ENCODE measurements at regions not wholly inside any gene's neighbourhood (a gene's known extent, or its start where the extent isn't known, plus 50 kb on each side); places are given as distances from the start of the nearest gene placed in this dataset.

DNA sequence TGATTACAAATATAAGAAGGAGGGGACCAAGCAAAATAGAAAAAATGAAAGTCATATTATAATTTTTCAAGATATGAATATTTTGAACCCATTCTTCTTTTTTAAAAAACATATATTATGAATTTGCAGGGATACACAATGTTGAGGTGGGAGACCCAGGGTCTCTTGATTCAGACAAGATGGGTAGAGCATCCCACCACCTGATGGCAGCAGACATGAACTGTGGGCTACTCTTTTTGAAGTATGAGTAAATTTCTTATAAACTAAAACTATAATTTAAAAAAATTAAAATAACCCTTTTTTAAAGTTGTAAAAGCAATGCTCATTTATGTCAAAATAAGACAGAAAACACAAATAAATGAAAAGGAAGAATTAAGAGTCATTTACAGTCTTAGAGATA lies 202.7 kb upstream of the PRICKLE1 start:
- no peak for DNase-seq (ENCODE audit: low read depth)

DNA sequence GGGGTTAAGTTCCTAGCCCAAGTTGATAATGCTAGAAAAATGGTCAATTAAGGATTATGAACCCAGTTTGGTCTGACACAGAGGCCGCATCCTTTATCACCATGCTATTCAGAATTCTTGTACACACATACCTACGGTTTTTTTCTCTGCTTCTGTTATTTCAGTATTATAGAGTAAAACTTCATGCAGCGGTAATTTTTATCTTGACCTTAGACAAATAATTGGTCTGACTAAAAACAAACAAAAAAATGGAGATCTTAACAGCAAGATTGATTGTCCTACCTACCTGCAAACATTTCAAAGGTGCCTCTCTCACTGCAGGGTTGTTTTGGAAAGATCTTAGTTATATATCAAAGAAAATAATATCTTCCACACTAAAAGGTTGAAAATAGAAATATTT lies 201.9 kb upstream of the PRICKLE1 start:
- no peak for DNase-seq (ENCODE audit: low read depth)

DNA sequence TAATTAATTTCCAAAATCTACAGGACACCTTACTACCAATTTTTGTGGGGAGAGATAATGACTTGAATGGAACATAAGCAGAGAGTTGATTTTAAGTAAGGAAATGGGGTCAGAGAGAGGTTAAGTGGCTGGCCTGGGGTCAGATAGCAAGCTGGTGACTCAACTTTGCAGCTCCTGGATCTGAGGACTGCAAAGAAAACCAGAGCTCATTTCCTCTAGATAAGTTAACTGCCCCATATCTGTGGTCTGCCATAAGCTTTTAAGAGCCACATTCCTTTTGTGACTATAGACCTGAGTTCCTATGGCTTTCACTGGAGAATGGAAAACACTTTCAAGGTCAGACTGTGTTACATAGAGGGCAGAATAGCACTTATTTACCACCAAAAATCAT lies 201.2 kb upstream of the PRICKLE1 start:
- DNase-seq (ENCODE audit: low read depth), result no peak

DNA sequence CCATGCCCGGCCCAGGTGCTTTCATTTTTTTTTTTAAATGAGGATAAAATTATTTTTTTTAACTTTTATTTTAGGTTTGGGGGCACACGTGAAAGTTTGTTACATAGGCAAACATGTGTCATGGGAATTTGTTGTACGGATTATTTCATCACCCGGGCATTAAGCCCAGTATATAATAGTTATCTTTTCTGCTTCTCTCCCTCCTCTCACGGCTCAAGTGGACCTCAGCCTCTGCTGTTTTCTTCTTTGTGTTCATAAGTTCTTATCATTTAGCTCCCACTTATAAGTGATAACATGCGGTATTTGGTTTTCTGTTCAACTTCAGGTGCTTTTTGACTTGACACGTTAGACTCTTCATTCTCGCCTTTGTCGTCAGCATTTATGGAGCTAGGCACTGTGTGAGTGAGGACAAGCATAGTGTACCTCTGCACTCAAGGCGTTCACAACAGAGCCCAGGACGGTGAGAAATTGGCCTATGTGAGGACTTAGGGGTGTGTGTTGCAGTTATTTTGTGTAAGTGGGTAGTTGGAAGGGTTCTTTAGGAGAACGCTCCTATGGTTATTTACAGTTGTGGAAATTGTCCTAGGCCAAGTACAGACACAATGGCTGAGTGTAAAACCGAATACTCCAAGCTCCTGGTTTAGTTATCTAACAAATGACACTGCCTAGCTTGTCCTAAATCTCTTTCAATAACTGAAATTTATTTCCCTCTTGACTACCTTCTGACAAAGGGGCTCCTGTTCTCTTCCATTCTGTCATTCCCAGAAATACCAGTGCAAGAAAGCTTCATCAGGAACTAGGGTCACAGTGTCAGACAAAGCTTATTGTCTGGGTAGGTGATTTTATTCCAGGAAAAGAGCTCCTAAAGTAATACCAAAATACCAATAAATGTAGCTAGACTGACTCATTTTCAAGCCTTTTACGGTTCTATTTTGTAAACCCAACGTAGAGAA lies 200.5 kb upstream of the PRICKLE1 start:
- no peak for DNase-seq (ENCODE audit: low read depth)

DNA sequence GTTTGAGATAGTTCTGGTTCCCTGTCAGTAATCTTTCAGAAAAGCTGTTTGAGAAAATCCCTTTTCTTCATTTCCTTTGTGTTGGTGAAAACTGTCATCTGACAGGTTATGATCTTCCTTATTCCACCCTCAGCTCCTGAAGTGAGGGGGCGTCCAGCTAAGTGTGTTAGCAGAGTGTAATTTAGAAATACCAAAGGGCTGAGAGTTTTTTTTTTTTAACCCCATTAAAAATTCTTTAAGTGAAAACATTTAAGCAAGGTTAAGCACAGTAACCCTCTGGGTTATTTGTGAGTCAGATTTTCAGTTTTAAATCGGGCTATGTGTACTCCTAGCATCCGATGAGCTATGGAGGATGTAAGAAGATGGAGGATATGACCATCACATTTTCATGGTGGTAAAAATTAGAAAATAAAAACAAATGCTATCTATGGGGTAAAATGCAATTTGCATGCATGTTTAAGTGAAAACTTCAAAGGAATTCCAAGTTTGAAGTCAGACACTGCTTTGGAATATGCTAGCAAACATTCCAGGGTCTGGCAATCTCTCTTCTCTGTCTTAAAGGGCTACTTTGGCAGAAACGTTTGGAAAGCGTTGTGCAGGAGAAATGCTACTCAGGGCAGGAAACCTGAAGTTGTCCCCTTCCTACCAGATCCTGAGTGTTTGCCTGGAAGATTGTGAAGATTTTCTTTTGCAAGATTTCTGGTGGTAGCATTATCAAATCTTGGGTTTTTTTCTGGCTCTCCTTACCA lies 197.0 kb upstream of the PRICKLE1 start:
- no peak for DNase-seq (ENCODE audit: low read depth)

DNA sequence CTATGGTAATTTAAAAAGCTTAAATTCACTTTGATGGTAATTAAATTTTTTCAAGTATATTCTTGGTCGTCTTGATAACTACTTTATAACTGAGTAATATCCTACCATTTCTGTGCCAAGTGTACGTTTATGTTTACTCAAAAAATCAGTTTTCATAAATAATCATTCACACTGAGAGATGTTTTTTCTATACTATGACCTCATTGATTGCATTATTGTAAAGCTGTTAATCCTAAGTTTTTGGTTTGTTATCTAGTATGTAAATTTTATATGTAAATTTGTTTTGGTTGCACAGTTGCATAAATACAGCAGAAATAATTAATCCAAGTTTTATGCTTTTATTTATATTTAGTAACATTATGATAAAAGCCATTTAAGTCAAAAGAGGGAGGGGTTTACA lies 196.4 kb upstream of the PRICKLE1 start:
- DNase-seq (ENCODE audit: low read depth), result no peak

DNA sequence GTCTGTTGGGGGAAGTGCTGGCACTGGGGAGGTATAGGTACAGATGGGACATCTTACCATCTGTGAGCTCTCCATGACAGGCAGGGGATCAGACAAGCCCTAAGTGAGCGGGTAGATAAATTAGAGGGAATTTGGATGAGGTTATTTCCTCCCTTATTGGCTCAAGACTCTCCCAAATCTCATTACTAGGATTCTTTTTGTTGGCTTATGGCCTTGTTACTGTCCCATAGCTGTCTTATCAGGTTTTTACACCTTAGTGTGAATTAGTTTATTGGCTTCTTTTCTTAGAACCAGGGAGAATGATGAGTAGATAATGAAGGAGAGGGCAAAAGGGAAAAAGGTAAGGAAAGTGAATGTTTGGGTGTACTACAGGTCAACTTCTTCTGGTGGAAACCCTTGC lies 191.1 kb upstream of the PRICKLE1 start:
- DNase-seq (ENCODE audit: low read depth), result no peak

DNA sequence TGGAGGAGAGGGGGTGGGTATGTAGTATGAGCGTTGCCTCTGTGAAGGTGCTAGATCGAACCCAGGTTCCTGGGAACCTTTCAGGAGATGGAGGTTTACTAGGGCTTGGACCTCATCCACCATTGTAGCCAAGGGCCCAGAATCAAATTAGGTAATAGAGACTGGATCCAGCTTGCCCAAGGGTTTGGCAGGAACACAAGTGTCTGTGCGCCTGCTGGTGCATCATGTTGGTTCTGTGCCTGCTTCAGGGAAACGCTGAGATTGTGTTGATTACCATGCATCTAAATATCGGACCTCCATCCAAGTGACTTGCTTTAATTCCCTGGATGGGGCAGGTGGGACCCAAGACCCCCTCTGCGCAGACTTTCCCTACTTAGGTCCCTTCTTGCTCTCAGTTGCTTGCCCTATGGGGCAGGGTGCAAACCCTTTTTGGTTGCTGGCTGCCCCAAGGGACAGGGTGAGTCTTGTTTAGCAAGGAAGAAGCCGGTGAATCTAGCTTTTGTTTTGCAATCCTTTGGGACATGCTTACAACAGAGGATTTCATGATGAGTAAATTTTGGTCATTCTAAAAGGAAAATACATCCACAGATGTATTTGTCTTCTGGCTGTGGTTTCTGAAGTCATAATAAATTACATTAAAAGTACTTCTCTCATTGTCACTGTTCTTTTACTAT lies 189.8 kb upstream of the PRICKLE1 start:
- no peak for DNase-seq (ENCODE audit: low read depth)

DNA sequence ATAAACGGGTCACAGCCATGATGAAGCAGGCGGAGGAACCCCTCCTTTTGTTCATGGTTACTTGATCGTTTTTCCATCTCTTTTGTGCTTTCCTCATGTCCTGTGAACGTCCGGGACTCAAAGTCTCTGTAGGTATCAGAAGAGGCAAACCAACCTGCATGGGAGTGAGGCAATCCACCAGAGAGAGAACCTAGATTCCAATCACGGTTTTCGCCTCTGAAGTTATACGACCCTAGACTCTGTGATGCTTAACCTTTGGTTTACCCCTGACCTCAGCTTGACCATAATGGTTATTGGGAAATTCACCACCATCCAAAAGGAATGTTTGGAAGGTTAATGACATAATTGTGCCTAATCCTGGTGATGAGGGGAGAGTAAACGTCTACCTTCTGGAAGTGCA lies 186.8 kb upstream of the PRICKLE1 start:
- no peak for DNase-seq (ENCODE audit: low read depth)

DNA sequence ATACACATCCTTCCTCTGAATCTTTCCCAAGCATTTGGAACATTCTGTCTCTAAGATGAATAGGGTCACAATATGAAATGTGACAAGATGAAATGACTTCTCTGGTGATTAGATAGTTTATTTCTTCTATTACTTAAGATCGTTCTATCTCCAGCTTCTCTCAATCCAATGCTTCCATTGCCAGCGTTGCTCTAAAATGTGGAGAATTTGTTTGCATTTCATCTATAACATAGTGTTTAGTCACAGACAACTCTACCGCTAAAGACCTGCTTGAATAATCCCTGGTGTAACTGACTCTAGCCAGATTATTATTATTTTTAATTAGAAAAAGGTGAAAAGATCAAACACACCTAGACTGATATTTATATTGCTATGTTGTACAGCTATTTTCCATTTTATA lies 184.7 kb upstream of the PRICKLE1 start:
- DNase-seq (ENCODE audit: low read depth), result no peak

DNA sequence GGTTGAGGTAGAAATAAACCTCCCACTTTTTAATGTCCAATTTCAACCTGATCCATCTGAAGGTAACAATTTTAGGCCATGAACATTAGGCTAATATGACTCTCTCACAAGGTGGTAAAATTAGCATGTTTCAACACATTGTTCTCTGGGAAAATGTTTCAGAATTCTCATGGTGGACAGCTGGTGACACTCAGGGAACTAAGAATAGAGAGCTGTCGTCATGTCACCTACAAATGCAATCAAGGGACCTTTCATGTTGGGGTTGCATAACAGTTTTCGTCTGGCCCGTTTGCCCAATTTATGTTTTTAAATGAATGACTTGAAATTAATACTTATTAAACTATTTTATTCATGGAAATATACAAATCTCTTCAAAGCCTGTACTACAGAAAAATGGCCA lies 180.7 kb upstream of the PRICKLE1 start:
- no peak for DNase-seq (ENCODE audit: low read depth)

DNA sequence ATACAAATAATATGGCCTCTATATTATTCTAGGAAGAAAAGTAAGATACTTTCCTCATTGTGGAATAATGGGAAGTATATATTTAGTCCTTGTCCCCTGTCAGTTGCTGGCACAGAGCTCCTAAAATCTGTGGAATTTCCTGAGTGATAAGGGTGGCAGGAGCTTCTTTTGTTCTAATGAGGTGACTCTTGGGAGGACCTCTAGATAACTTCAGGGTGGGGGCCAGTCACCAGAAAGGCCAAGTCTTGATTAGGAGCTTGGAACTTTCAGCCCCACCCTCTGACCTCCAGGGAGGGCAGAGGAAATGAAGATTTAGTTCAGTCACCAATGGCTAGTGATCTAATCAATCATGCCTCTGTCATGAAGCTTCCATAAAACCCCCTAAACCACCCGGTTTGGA lies 179.9 kb upstream of the PRICKLE1 start:
- no peak for DNase-seq (ENCODE audit: low read depth)

DNA sequence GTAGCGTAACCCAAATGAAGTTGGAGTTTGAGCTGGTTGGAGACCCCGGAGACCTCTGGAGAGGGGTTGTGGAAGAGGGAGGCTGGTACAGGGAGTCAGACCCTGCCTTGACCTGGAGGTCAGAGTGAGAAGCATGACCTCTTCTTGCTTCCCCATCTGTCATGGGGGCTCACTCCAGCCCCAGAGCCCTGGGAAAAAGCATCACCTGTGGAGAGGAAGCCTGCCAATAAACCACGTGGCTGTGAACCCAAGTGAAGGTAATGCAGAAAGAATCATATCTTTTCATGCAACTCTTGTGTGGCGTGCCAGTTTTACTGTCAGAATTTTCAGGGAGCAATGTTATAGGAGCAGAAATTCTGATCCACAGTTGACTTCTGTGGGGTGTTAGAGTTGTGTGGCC lies 178.5 kb upstream of the PRICKLE1 start:
- DNase-seq (ENCODE audit: low read depth), result no peak

DNA sequence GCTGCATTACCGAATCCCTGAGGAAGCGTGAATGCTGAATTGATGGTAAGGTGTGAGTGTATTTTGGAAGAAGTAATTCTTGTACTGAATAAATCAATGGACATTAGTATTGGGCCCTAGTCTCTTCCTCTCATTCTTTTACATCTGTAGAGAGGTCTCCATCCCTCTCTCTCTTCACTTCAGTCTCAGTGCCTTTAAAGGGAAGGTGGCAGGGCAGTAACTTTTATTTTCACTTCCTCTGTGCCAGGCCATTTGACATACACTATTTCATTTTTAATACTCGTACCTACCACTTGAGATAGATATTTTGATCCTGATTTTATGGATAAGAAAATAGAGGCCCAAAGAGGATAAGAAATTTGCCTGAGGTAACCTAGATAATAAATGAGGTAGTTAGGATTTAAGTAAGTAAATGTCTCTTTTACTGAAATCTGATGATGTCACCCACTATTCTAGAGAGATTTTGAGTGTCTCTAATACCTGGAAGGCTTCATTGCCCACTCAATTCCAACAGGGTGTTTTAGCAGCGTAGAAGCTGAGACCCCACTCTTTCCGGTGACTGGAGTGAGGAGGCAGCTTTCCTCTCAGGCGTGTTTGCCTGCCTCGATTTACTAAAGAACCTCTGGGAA lies 177.9 kb upstream of the PRICKLE1 start:
- no peak for DNase-seq (ENCODE audit: low read depth)

DNA sequence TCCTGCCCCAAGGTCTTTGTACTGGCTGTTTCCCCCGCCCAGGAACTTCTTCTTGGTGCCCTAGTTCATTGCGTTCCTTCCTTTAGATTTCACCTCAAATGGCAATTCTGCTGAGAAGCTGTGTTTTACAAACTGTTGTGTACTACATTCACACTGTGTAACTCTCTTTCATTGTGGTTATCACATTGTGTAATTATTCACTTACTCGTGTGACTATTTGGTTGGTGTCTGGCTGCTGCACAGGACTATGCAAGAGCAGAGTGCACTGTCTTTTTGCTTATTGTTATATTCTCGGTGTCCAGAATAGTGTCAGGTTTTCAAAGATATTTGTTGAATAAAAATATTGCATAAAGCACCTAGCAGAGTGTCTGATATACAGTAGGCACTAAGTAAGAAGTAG lies 177.2 kb upstream of the PRICKLE1 start:
- DNase-seq (ENCODE audit: low read depth), result no peak

DNA sequence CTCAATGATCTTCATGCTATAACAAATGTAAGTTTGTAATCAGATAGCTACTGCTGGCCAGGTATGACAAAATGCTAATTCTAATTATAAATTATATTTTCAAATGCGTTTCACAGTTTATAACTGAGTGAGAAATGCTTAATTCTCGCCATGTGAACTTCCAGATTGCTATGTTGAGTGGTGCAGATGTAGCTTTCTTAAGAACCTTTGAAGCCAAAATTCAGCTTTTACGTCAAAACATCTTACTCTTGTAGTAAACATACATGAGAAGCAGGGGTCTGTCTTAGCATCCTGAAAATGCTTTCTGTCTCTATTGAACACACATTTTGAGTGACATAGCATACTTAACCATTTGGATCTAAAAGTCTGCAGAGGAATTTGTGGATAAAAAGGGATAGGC lies 176.5 kb upstream of the PRICKLE1 start:
- no peak for DNase-seq (ENCODE audit: low read depth)

DNA sequence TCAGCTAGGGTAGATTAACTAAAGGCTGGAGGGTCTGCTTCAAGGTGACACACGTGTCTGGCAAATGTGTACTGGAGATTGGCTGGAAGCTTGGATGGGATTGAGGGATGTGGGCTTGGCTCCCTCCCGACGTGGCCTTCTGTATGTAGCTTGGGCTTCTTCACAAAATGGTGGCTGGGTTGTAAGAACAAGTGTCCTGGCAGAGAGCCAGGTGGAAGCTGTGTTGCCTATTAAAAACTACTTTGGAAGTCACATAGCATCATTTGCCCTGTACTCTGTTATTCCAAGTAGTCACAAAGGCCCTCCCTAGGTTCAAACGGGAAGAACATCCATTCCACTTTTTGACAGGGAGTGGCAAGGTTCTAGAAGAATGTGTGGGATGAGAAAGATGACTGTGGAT lies 174.1 kb upstream of the PRICKLE1 start:
- no peak for DNase-seq (ENCODE audit: low read depth)

DNA sequence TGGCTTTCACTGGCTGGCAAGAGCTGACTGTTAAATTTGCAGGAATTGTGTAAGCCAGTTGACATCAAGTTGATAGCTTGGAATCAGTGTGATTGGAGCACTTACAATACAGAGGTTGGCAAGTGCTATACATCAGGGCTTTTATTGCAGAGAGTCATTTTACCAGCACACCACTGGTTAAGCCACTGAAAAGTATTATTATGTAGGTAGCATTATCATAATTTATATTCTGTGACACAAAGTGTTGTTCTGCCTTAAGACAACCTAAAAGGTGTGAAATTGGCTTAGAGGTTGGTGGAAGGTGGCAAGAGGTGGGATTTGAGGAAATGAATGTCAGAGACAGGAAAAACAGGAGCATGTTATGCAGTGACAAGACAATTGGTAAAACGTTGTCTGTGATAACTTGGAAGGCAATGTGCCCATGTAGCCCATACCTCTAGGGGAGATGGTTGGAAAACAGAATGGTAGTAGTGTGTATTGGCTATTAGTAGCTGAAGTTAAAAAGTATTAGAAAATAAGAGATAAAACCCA lies 172.9 kb upstream of the PRICKLE1 start:
- DNase-seq (ENCODE audit: low read depth), result no peak

DNA sequence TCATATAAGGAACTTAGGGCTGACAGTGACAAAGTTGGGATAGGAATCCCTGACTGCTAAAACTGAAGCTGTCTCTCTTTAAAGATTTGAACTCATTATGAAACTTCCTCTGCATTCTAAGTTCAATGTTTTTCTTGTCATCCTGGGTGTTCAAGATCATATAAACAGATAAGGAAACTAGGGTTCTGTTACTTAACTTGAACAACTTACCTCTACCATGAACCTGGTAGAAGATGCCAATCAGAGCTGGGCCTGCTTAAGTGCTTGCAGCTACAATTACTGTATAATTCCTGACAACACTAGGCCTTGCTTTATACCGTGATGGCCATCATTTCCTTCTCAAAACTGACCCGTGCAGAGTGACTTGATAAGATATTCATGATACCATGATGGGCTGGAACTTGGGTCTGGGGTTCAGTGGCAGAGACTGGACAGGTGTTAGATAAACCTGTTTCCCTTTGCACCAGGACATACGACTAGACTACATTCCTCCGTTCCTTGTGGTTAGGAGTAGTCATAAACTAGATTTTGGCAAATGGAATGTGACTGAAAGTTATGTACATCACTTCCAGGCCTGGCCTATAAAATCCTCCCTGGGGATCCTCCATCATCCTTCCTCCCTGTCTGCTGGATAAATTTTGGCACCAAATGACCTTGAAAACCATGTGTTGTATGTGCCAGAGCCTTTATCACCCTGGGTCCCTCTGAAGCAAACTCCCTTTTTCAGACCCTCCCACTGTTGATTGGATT lies 172.2 kb upstream of the PRICKLE1 start:
- no peak for DNase-seq (ENCODE audit: low read depth)

DNA sequence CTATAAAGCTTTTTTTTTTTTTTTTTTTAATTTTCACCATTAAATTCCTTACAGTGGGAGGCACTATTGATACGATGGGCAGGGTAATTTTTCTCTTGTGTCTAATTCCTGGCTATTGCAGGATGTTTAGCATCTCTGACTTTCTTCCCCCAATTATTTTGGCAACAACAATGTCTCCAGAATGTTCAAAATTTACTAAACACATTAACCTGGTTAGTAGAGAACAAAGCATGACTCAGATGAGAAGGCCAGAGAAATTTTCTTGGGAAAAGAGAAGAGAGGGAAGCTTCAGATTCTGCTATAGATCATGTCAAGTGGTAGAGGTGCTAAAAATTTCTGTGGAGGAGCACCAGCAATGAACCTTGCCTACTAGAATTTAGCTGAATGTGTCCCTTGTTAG lies 171.5 kb upstream of the PRICKLE1 start:
- DNase-seq (ENCODE audit: low read depth), result no peak

DNA sequence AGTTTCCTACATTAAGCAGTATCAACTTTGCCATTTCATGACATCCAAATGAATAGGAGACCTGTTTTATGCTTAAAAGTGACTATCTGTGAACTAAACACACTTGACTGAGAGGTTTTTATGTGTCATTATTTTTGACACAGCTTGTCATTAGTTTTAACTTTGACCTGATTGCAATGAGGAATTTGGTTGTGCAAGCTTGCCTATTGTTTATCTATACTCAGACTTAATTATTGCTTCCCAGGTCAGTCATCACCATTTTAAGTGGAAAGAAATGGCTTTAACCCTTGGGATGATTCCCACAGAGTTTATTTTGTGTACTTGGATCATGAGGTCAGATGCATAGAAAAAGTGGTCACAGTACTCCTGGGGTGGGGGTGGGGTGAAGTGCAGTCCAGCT lies 171.0 kb upstream of the PRICKLE1 start:
- no peak for DNase-seq (ENCODE audit: low read depth)

Data from fibroblast of the conjunctiva (primary cell).